NCI-H524 treated with DMSO at 0.1 percent for 48 hours (cell line): ENCODE measurements at regions not wholly inside any gene's neighbourhood (a gene's known extent, or its start where the extent isn't known, plus 50 kb on each side); places are given as distances from the start of the nearest gene placed in this dataset.
"Not testable (repeated sequence)": the region's sequence is repeated elsewhere in the genome, so short reads cannot be mapped to it uniquely, and the experiment has no call there.

Experiments
- DNase-seq: peaks from one replicate; lab custom pipeline; 2025; lab: John Stamatoyannopoulos, UW

DNA sequence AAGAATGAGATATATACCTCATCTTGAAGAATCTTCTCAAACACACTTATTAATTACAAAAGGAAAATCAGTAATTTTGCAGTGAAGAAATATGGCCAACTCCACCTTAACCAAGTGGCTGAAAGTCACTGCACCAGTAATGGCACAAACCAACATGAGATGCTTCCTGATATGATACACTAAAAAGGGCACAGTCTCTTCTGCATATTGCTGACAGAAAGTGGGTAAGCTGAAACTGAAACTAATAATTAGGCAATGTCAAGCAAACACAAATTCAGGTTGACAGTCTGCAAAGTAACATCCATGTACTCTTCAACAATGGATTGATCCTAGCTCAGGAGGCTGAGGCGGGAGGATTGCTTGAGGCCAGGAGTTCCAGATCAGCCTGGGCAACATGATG lies 56.1 kb downstream of the ZNF22 start:
- DNase-seq, result not testable (repeated sequence)

DNA sequence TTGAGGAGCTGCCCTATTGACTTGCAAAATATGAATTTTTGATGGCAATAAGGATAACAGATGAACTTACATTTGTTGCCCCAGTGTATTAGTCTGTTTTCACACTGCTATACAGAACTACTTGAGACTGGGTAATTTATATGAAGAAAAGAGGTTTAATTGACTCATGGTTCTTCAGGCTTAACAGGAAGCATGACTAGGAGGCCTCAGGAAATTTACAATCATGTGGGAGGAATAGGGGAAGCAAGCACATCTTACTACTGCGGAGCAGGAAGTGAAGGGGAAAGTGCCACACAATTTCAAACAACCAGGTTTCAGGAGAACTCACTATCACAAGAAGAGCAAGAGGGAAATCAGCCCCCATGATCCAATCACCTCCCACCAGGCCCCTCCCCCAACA lies 57.9 kb downstream of the ZNF22 start:
- no peak for DNase-seq

DNA sequence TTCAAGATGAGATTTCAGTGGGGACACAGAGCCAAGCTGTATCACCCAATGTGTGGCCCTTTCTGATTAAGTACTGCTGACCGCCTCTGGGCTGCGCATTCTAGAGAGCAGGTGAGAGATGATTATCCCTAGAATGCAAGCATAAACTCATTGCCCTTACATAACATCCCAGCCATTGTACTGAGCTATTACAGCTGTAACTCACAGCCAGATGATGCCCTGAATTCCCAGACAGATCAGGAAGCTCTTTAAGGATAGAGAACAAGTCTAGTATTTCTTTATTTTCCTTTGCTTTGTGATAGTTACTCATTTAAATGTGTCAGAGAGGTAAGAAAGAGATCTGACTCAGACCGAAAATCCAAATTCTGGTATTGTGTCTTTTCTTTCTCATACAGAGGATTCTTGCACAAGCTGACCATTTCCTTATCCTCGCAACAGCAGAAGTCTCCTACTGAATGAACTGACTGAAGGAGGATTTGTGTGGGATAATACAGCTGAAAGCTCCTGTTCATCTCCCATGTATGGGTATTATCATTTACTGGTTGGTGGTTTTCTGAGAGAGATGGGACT lies 58.4 kb downstream of the ZNF22 start:
- no peak for DNase-seq

DNA sequence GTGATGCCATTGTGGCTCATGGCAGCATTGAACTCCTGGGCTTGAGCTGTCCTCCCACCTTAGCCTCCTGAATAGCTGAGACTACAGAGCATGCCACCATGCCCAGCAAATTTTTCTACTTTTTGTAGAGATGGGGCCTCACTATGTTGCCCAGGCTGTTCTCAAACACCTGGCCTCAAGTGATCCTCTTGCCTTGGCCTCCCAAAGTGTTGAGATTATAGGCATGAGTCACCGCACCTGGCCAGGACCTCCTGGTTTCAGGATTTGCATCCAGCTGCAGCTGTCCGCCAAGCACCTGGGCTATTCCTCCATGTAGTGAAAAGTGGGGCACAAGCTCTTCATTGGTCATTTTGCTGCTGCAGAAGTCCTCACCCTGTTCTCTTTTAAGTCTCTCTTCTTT lies 58.9 kb downstream of the ZNF22 start:
- DNase-seq, result no peak

- no peak for DNase-seq
Measured at GRCh38 chr10:45061982-45062381, 61.3 kb downstream of the ZNF22 start.

DNA sequence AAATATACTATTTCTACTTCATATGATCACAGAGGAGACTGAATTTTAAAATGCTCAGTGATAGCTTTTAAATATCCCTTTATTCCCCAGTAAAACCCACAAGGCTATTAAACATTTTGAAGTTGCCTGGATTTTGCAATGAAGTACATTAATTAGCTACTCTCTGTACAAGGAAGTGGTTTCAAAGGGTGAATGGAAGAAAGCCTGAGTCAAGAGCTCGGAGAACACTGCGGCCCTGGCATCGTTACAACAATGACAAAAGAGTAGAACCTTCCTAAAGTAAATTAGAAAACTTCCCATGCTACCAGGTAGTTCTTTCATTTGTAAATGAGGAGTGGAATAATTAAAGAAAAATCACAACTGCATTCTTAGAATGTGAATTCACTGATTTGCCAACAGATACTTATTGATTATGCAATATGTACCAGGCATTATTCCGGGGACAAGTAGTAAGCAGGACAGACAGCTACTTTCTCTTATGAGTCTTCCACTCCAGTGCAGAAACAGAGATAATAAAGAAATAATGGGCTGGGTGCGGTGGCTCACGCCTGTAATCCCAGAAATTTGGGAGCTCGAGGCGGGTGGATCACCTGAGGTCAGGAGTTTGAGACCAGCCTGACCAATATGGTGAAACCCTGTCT lies 63.0 kb downstream of the ZNF22 start:
- no peak for DNase-seq

GRCh38 chr10:45064998-45065397 lies 64.3 kb downstream of the ZNF22 start:
- no peak for DNase-seq

GRCh38 chr10:45071043-45071813 lies 70.5 kb downstream of the ZNF22 start:
- DNase-seq, result no peak

DNA sequence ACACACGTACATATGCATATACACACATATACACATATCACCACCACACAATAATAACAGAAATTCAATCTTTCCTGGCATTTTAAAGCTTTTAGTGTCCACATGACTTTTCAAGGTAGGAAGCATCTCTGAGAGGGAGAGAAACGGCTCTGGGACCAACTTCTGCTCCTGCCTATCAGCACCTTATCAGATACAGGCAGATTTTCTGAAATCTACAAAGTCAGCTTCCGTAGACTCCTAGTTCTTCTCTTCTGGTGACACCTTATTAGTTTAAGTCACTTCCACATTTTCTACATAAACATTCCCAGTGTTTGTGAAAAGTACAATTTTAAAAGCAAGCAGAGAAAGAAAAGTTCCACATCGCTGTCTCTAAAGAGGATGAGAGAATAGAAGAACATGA lies 74.5 kb downstream of the ZNF22 start:
- no peak for DNase-seq

DNA sequence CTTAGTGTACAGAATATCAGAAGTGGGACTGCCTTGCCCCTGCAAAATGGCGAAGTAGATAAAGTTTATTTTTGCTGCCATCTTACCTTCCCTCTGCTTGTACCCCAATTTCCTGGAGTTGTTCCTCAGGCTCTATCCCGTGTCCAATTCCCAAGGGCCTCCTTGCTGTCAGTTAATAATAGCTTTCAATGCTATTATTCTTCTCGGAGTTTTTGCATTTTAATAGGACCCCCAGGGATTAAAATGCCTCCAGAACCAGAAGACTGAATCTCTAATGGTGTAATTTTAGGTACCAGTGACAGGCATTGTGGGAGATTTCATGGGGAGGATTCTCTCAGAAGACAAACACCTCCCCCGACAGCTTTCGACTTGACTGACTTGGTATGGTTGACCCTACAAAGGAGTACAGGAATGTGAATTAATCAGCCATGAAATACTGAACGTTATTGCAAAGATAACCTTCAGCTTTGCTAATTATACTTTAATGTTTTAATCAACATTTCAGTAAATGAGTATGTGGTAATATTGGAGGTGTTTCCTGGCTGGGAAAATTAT lies 75.2 kb downstream of the ZNF22 start:
- DNase-seq, result no peak

DNA sequence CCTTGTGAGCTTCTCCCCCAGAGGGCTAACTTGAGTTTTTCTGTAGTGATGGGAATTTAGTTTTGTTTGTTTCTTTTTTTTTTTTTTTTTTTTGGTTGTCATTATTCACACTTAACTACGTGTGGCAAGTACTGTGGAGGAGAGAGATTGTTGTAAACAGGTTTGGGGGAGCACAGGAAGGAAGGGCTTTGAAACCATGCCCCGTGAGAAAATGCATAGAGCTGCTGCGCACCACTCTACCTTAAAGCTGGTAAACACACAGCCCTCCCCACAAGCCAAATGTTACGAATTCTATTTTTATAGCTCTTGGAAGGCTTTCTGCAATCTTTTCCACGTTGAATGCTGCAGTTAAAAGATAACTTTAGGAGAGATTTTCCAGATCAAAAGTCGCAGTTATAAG lies 76.2 kb downstream of the ZNF22 start:
- no peak for DNase-seq

DNA sequence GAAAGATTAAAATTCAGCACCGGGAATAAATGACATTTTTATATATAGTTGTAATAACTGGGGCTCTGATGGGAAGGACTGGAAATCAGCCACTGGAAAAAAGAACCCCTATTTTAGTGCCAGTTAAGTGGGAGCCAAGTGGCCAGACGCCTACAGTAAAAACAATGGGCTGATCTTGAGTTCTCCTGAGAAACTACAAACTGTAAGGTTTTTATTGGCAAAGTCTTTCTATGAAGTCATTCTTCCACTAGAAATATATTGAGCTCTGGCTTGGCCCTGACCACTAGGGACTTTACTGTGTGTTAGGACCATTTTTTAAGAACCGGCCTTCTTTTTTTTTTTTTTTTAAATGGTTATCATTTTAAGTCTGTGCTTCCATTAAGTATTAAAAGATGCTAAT lies 79.6 kb downstream of the ZNF22 start:
- DNase-seq, result no peak

DNA sequence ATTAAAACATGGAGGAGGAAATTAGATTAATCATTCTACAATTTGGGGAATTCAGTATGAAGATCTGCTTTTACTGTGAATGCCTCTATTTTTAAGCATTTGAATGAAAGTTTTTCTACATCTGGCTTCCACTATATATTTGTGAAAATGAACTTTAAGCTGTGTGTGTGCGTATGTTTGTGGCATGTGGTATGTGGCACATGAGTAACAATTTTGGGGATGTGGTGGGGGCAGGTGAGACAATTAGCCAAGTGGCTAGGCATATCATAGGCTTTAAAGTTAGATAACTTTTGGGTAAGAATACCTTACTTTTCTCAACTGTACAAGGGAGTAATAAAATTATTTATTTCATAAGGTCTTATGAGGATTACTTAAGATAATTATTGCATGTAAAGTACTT lies 81.5 kb downstream of the ZNF22 start:
- DNase-seq, result no peak

DNA sequence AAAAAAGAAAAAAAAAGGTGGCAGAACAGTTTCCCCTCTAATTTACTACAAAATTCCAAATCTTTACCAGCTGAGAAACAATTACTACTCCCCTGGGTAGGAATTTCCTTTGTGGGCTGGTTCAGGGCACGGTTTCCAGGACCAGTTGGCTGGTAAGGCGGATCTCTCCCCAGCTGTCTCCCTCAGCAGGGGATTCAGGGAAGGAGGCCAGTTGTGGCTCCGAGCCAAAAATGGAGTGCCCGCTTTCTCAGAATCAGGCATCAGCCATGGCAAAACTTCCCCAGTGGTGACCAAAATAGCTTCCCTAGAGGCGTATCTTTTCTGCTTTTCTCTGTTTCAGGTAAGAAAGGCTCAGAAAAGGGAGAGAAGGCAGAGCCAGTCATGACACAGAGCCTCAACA lies 91.2 kb downstream of the ZNF22 start:
- no peak for DNase-seq

- no peak for DNase-seq
Measured at GRCh38 chr10:45093945-45094344, 93.2 kb downstream of the ZNF22 start.

- DNase-seq, result no peak
Measured at GRCh38 chr10:45095286-45095685, 94.6 kb downstream of the ZNF22 start.

DNA sequence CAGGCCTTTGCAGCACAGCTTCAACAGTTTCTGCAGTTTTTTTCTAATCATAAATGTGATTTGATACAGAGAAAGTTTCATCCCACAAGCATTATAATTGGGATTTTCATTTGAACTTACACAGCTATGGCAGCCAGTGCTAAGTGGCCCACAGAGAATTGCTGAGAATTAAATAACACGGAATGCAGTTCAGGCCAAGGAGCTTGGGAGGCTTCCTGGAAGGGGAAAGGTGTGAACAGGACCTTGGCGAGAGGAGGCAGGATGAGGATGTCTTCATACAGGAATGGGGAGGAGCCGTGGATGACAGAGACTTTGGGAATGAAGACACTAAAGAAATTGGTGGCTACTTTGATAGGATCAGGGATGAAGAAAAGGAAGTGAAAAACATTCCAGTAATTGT lies 95.3 kb downstream of the ZNF22 start:
- no peak for DNase-seq

- DNase-seq, result no peak
Measured at GRCh38 chr10:45100429-45100828, 99.7 kb downstream of the ZNF22 start.

GRCh38 chr10:45104674-45105073 lies 104.0 kb downstream of the ZNF22 start:
- no peak for DNase-seq

GRCh38 chr10:45105309-45105708 lies 104.6 kb downstream of the ZNF22 start:
- DNase-seq, result not testable (repeated sequence)

GRCh38 chr10:45106236-45106856 lies 105.6 kb downstream of the ZNF22 start:
- DNase-seq, result no peak

DNA sequence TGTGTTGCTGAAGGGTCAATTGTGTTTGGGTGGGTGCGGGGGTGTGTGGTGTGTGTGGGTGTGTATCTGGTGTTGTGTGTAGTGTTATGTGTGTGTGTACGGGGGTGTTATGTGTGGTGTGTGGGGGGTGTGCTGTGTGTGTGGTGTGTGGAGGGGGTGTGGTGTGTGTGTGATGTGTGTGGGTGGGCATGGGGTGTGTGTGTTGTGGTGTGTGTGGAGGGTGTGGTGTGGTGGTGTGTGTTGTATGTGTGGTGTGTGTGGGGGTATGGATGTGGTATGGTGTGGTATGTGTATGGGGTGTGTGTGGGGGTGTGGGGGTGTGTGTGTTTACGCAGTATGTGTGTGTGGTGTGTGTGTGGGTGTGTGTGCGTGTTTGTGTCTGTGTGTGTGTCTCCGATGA lies 110.8 kb downstream of the ZNF22 start:
- no peak for DNase-seq

- DNase-seq, result not testable (repeated sequence)
Measured at GRCh38 chr10:45117940-45118339, 117.2 kb downstream of the ZNF22 start.
